ENCODE measurements at regions not wholly inside any gene's neighbourhood (a gene's known extent, or its start where the extent isn't known, plus 50 kb on each side); places are given as distances from the start of the nearest gene placed in this dataset.
"Not testable (repeated sequence)": the region's sequence is repeated elsewhere in the genome, so short reads cannot be mapped to it uniquely, and the experiment has no call there.

GRCh38 chr2:126208266-126208665 lies 447.7 kb upstream of the GYPC start:
- no peak for DNase-seq (ENCODE audit: low read depth in 2 of 2, low spot score in 1 of 2)

- DNase-seq (ENCODE audit: low read depth in 2 of 2, low spot score in 1 of 2): no peak
Measured at GRCh38 chr2:126212735-126213134, 443.2 kb upstream of the GYPC start.

GRCh38 chr2:126219081-126219480 lies 436.9 kb upstream of the GYPC start:
- no peak for DNase-seq (ENCODE audit: low read depth in 2 of 2, low spot score in 1 of 2)

GRCh38 chr2:126220331-126220730 lies 435.6 kb upstream of the GYPC start:
- DNase-seq (ENCODE audit: low read depth in 2 of 2, low spot score in 1 of 2): no peak

- no peak for DNase-seq (ENCODE audit: low read depth in 2 of 2, low spot score in 1 of 2)
Measured at GRCh38 chr2:126221506-126221905, 434.5 kb upstream of the GYPC start.

GRCh38 chr2:126222278-126222677 lies 433.7 kb upstream of the GYPC start:
- DNase-seq (ENCODE audit: low read depth in 2 of 2, low spot score in 1 of 2): no peak

GRCh38 chr2:126224776-126225175 lies 431.2 kb upstream of the GYPC start:
- DNase-seq (ENCODE audit: low read depth in 2 of 2, low spot score in 1 of 2): no peak

GRCh38 chr2:126227250-126227649 lies 428.7 kb upstream of the GYPC start:
- no peak for DNase-seq (ENCODE audit: low read depth in 2 of 2, low spot score in 1 of 2)

GRCh38 chr2:126228531-126228930 lies 427.4 kb upstream of the GYPC start:
- no peak for DNase-seq (ENCODE audit: low read depth in 2 of 2, low spot score in 1 of 2)

GRCh38 chr2:126238251-126238650 lies 417.7 kb upstream of the GYPC start:
- no peak for DNase-seq (ENCODE audit: low read depth in 2 of 2, low spot score in 1 of 2)

GRCh38 chr2:126239320-126239955 lies 416.5 kb upstream of the GYPC start:
- no peak for DNase-seq (ENCODE audit: low read depth in 2 of 2, low spot score in 1 of 2)

- no peak for DNase-seq (ENCODE audit: low read depth in 2 of 2, low spot score in 1 of 2)
Measured at GRCh38 chr2:126241001-126241400, 415.0 kb upstream of the GYPC start.

- DNase-seq (ENCODE audit: low read depth in 2 of 2, low spot score in 1 of 2): no peak
Measured at GRCh38 chr2:126241411-126241810, 414.5 kb upstream of the GYPC start.

GRCh38 chr2:126244937-126245336 lies 411.0 kb upstream of the GYPC start:
- no peak for DNase-seq (ENCODE audit: low read depth in 2 of 2, low spot score in 1 of 2)

GRCh38 chr2:126253669-126254068 lies 402.3 kb upstream of the GYPC start:
- no peak for DNase-seq (ENCODE audit: low read depth in 2 of 2, low spot score in 1 of 2)

- DNase-seq (ENCODE audit: low read depth in 2 of 2, low spot score in 1 of 2): no peak
Measured at GRCh38 chr2:126264625-126265024, 391.3 kb upstream of the GYPC start.

GRCh38 chr2:126269911-126270310 lies 386.0 kb upstream of the GYPC start:
- no peak for DNase-seq (ENCODE audit: low read depth in 2 of 2, low spot score in 1 of 2)

GRCh38 chr2:126270587-126270986 lies 385.4 kb upstream of the GYPC start:
- no peak for DNase-seq (ENCODE audit: low read depth in 2 of 2, low spot score in 1 of 2)

- DNase-seq (ENCODE audit: low read depth in 2 of 2, low spot score in 1 of 2): no peak
Measured at GRCh38 chr2:126272401-126272800, 383.6 kb upstream of the GYPC start.

GRCh38 chr2:126275098-126275497 lies 380.9 kb upstream of the GYPC start:
- no peak for DNase-seq (ENCODE audit: low read depth in 2 of 2, low spot score in 1 of 2)

- not testable (repeated sequence) for DNase-seq (ENCODE audit: low read depth in 2 of 2, low spot score in 1 of 2)
Measured at GRCh38 chr2:126276268-126276667, 379.7 kb upstream of the GYPC start.

GRCh38 chr2:126288362-126288761 lies 367.6 kb upstream of the GYPC start:
- no peak for DNase-seq (ENCODE audit: low read depth in 2 of 2, low spot score in 1 of 2)

GRCh38 chr2:126293962-126294361 lies 362.0 kb upstream of the GYPC start:
- DNase-seq (ENCODE audit: low read depth in 2 of 2, low spot score in 1 of 2): not testable (repeated sequence)
